T1000 (cell line): ENCODE measurements at regions not wholly inside any gene's neighbourhood (a gene's known extent, or its start where the extent isn't known, plus 50 kb on each side); places are given as distances from the start of the nearest gene placed in this dataset.
"Not testable (repeated sequence)": the region's sequence is repeated elsewhere in the genome, so short reads cannot be mapped to it uniquely, and the experiment has no call there.

Experiments
- DNase-seq: peaks from one replicate; lab custom pipeline; 2025; ENCODE audit warnings: mixed read lengths; lab: John Stamatoyannopoulos, UW

- no peak for DNase-seq
These were observed 131.9 kb upstream of the NFIA start for GRCh38 chr1:60950224-60951063.

DNA sequence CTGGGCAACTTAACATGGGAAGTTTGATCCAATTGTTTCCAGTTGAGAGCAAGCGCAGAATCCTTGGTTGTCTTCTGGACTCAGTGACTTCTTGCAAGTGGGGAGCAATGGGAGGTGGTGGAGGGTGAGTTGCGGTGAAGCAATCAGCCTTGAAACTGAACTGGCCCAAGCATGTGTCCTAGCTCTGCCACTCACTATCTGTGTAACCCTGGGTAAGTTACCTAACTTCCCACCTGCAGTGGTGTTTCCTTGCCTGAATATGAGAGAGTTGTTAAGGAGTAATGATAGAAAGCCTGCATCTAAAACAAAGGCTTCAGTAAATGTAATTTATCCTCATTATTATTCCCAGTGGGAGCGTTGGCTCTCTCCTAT, 132.5 kb upstream of the NFIA start:
- no peak for DNase-seq

DNA sequence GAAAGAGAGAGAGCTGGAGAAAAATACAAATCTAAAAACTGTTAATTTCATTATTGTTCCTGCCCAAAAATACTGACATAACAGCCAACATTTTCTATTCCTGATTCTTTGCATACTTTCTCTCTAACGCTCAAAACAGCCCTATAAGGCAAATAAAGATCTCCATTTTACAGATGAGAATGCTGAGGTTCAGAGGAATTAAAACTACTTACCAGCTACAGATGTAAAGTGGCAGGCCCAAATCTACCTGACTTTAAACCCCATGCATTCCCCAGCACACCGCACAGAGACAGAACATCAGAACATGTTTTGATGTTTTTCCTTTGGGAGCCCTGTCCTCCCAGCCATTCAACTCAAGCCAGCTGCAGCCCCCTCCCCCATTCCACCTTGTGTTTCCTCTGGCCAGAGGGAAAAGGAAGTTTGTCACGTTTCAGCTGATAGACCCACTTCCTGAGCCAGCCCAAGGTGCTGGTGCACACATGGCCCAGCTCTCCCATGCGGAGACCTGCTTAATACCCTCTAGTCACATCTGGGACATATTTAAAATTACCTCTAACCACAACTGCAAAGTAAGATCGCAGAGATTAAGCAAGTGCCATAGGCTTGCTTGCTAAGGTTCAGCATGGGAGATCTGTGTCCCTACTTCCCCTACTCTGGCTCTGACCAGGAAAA, 133.1 kb upstream of the NFIA start:
- no peak for DNase-seq

DNA sequence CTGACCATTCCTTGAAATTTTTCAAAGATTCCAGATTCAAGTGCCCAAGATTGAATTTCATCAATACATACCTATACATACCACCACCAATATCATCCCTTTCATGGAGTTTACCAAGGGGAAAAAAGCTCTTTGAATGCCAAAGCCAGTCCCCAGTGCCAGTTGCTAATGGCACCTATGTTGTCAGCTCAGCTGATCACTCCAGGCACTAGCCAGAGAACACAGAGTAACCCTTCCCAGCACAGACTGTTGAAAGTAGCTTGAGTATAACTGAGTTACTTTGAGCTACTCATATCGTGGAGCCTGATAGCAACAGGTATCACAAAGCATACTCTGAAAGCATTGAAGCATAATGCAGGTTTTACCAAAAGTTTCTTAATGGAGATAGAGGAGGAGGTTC, 133.9 kb upstream of the NFIA start:
- DNase-seq: no peak

DNA sequence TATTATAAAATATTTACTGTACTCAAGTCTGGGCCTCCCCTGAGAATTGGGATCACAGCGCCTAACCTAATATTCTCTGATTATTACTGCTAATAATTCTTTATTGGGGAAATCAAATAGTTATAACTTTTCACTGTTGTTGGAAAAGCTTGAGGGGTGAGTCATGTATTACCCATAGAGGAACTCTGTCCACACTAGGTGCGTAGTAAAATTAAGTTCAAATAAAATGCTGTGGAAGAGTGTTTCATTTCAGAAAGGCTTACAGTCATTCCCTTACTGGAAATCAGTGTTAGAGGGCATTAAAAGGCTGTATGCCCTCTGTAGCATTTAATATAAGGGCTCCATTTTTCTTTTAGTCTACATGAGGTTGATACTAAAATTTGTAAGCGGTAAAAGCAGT, 135.0 kb upstream of the NFIA start:
- DNase-seq: no peak

- DNase-seq: no peak
These were observed 139.3 kb upstream of the NFIA start for GRCh38 chr1:60942896-60943638.

GRCh38 chr1:60942291-60942690, 140.1 kb upstream of the NFIA start:
- no peak for DNase-seq

GRCh38 chr1:60940685-60941084, 141.7 kb upstream of the NFIA start:
- not testable (repeated sequence) for DNase-seq

DNA sequence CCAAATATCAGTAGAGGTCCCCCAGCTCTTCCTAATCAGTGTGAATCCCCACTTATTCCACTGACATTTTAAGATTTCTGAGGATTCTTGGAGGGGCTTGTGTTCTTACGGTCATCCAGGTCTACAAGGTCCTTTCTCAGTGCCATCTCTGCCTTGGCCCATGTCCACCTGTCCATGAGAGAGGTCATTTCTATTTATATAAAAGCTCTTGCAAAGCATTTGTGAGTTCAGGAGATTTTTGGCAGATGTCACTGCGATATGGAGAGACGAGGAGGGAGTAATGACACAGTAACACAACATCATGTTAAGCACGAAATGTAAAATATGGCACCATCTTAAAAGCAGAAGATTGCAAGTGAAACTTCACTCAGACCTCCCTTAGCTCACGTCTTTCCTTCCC, 144.6 kb upstream of the NFIA start:
- no peak for DNase-seq

- no peak for DNase-seq
These were observed 145.6 kb upstream of the NFIA start for GRCh38 chr1:60936591-60937342.

GRCh38 chr1:60936163-60936562, 146.2 kb upstream of the NFIA start:
- no peak for DNase-seq

DNA sequence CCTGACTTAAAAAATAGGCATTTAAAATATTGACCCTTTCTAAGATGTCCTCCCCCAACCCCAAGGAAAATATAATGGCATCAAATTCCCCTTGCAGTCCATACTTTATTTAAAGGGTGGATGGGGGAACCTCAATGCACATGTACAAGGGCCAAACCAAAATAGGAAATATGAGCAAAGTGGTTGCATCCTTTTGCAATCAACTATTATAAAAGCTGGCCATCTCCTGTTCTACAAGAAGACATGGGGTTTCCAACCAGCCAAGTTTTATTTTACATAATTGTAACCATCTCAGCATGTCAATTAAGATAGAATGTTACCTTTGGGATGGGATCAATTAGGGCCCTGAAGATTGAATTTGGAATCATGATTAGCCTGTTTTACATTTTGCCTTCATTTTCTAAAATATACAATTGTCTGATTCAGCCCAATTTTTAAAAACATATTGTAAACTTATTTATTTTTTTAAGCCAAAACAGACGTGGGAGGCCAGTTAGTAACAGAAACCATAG, 146.7 kb upstream of the NFIA start:
- no peak for DNase-seq

DNA sequence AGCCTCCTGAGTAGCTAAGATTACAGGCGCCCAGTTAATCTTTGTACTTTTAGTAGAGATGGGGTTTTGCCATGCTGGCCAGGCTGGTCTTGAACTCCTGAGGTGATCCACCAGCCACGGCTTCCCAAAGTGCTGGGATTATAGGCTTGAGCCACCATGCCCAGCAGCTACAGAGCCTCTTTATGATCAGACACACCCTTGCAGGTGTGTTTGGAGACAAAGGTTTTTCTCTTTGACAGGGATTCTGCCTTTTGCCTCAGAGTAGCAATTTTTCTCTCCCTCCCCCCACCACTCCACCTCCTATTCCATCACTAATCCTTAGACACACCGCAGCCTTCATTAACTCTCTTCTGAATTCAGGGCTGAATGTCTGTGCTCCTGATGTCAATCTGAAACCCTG, 152.2 kb upstream of the NFIA start:
- no peak for DNase-seq

- no peak for DNase-seq
These were observed 157.2 kb upstream of the NFIA start for GRCh38 chr1:60924964-60925798.

- DNase-seq: no peak
These were observed 158.2 kb upstream of the NFIA start for GRCh38 chr1:60924165-60924564.

- no peak for DNase-seq
These were observed 158.8 kb upstream of the NFIA start for GRCh38 chr1:60923389-60924087.

DNA sequence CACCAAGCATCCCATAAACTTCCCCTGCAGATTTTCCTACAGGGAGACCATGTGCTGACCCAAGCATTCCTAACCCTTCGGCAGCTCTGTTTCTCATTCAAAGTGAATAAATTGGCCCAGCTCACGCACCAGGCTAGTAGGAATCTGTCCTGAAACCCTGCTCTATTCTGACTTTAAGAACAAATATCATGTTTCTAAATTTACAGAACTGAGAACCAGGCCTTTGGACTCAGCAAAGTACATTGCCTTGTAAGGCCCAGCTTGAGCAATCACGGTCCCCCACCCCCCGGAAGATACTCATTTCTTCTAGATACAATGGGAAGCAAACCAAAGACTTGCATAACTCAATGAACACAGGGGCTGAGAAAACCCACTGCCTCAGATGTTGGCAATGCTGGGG, 160.1 kb upstream of the NFIA start:
- DNase-seq: no peak

DNA sequence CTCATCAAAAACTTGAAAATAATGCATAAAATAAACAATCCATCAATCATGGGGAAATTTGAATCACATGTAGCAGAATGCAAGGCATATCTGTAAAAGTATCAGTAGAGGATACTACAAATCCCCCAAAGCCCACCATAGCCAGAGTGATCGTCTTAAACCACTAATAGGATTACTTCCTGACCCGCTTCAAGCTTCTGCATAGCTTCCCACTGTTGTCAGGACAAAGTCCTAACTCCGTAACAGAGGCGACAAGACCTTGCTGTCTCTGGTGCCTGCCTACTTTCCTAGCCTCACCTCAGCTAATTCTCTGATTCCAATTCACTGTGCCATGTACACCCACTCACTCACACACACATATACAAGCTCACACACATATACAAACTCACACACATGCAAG, 161.2 kb upstream of the NFIA start:
- no peak for DNase-seq

DNA sequence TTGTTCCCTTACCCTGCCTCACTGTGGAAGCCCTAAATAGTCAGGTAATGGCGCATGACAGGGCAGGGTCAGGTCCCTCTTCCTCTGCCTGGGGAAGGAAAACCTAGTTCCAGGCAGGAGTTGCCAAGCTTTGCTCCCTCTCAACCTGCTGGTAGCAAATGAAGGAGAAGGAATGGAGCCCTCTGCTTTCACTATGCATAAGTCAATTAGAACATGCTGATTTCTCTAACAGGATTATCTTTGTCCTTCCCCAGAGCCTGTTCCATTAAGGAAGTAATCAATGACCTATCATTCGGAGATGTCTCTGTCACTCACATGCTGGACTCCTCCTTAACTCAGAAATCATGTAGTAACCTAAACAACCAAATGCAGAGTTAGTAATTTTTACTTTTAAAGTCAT, 161.8 kb upstream of the NFIA start:
- no peak for DNase-seq

- no peak for DNase-seq
These were observed 163.5 kb upstream of the NFIA start for GRCh38 chr1:60918867-60919266.

- no peak for DNase-seq
These were observed 165.5 kb upstream of the NFIA start for GRCh38 chr1:60916906-60917305.
